BLaER1 (cell line): ENCODE measurements at regions not wholly inside any gene's neighbourhood (a gene's known extent, or its start where the extent isn't known, plus 50 kb on each side); places are given as distances from the start of the nearest gene placed in this dataset.

Source experiments
- H3K27ac ChIP-seq: shearing (Covaris generic); formaldehyde crosslinking; 2 replicates; pipeline ENCODE4 v1.8.1; 2022
- H3K27me3 ChIP-seq: shearing (Covaris generic); formaldehyde crosslinking; 2 replicates; pipeline ENCODE4 v1.8.1; 2022
- H3K36me3 ChIP-seq: shearing (Covaris generic); formaldehyde crosslinking; 2 replicates; pipeline ENCODE4 v1.8.1; 2022
- H3K4me1 ChIP-seq: shearing (Covaris generic); formaldehyde crosslinking; 2 replicates; pipeline ENCODE4 v1.8.1; 2022
- H3K4me2 ChIP-seq: shearing (Covaris generic); formaldehyde crosslinking; 2 replicates; pipeline ENCODE4 v1.8.1; 2022
- H3K4me3 ChIP-seq: shearing (Covaris generic); formaldehyde crosslinking; 2 replicates; pipeline ENCODE4 v1.8.1; 2022
- H3K9ac ChIP-seq: shearing (Covaris generic); formaldehyde crosslinking; 2 replicates; pipeline ENCODE4 v1.8.1; 2022
- H3K9me3 ChIP-seq: shearing (Covaris generic); formaldehyde crosslinking; 2 replicates; pipeline ENCODE4 v1.8.1; 2022
- H4K20me1 ChIP-seq: shearing (Covaris generic); formaldehyde crosslinking; 2 replicates; pipeline ENCODE4 v1.8.1; 2022
- Cebpa-rat ChIP-seq: shearing (Covaris generic); IDR thresholded peaks from 2 replicates; pipeline ENCODE4 v1.8.1; 2022

- Histone ChIP-seq H3K4me1 (no peaks in the 10 kb centered on the region), H3K4me3 (no peak overlapping the region), H3K9ac (no peak overlapping the region), H3K4me2 (no peak overlapping the region), H4K20me1 (no peaks in the 10 kb centered on the region), H3K9me3 (no peaks in the 10 kb centered on the region), H3K36me3 (no peaks in the 10 kb centered on the region), H3K27ac (no peak overlapping the region), H3K27me3 (no peaks in the 10 kb centered on the region)
- TF ChIP-seq Cebpa-rat: no peak
These were observed 944.5 kb upstream of the CTNND2 start for GRCh38 chr5:12848709-12849108.

DNA sequence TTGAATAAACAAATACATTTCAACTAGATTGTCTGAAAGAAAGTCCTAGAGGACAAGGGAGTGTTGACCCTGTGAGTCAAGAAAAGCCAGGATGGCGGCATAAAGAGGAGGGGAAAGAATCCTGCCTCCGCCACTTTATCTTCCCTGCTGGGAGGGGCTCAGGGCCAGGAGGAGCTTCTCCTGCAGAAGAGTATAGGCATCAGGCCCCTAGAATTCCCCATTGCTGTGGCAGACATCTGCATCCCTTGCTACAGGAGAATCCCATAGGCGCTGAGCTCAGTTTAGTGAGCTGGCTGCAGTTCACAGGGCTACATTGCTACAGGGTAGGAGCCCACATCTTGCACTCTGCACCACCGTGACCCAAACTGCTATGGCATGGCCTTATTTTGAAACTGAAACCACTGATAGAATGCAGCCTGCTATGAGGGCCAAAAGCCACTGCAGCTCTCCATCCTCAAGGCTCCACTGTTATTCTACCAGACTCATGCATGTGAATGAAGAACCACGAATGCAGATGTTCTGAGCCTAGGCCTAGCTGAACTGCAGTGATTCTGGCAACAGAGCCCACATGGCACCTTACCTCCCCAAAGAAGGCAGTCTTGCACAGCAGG is 941.4 kb upstream of the CTNND2 start:
- H3K4me1 ChIP-seq: no peaks in the 10 kb centered on the region
- H3K4me2 ChIP-seq: no peak overlapping the region
- no peak overlapping the region for H3K4me3 ChIP-seq
- no peaks in the 10 kb centered on the region for H3K36me3 ChIP-seq
- TF ChIP-seq Cebpa-rat: no peak
- H3K9me3 ChIP-seq: no peaks in the 10 kb centered on the region
- H3K27me3 ChIP-seq: no peaks in the 10 kb centered on the region
- H4K20me1 ChIP-seq: no peaks in the 10 kb centered on the region
- no peak overlapping the region for H3K27ac ChIP-seq
- no peak overlapping the region for H3K9ac ChIP-seq

- Histone ChIP-seq H3K4me2 (no peak overlapping the region), H3K27me3 (no peaks in the 10 kb centered on the region), H3K36me3 (no peaks in the 10 kb centered on the region), H3K4me1 (no peaks in the 10 kb centered on the region), H3K9ac (no peak overlapping the region), H3K9me3 (no peaks in the 10 kb centered on the region), H3K27ac (no peak overlapping the region), H3K4me3 (no peak overlapping the region), H4K20me1 (no peaks in the 10 kb centered on the region)
- no peak for TF ChIP-seq Cebpa-rat
These were observed 936.7 kb upstream of the CTNND2 start for GRCh38 chr5:12840972-12841371.

GRCh38 chr5:12837592-12837991 is 933.3 kb upstream of the CTNND2 start:
- no peaks in the 10 kb centered on the region for H3K4me1 ChIP-seq
- H3K4me2 ChIP-seq: no peak overlapping the region
- H3K36me3 ChIP-seq: no peaks in the 10 kb centered on the region
- no peak overlapping the region for H3K4me3 ChIP-seq
- no peaks in the 10 kb centered on the region for H3K9me3 ChIP-seq
- no peaks in the 10 kb centered on the region for H3K27me3 ChIP-seq
- H3K27ac ChIP-seq: no peak overlapping the region
- no peaks in the 10 kb centered on the region for H4K20me1 ChIP-seq
- no peak overlapping the region for H3K9ac ChIP-seq
- no peak for TF ChIP-seq Cebpa-rat

GRCh38 chr5:12825163-12825562 is 920.9 kb upstream of the CTNND2 start:
- Histone ChIP-seq H3K4me3 (no peak overlapping the region), H3K9me3 (peaks cover 14% of the 10 kb centered on the region), H4K20me1 (no peaks in the 10 kb centered on the region), H3K9ac (no peak overlapping the region), H3K27ac (no peak overlapping the region), H3K4me2 (no peak overlapping the region), H3K4me1 (no peaks in the 10 kb centered on the region), H3K27me3 (no peaks in the 10 kb centered on the region), H3K36me3 (no peaks in the 10 kb centered on the region)
- TF ChIP-seq Cebpa-rat: no peak

DNA sequence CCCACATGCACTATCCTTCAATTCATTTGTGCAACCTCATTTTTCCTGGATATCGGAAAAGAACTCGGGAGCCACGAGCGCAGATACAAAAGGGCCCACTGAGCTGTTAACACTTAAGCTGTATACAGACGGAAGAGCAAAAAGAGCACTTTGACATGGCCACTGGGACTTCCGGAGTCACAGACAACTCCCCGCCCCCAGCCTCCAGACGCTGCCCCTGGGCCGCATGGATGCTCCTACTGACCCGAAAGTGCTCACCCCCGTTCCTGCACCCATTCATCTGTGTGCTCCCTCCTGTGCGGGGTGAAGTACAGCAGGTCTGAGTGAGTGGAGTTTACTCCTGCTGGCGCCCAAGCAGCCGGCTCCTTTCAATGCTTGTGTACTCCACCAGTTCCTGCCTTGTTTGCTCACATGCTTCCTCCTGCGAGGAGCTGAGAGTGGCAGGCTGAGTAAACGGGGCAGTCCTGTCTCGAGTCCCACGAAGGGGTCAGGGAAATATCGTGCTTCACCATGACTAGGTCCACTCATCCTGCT is 901.0 kb upstream of the CTNND2 start:
- H3K9ac ChIP-seq: no peak overlapping the region
- no peak for TF ChIP-seq Cebpa-rat
- no peaks in the 10 kb centered on the region for H4K20me1 ChIP-seq
- no peak overlapping the region for H3K27ac ChIP-seq
- no peak overlapping the region for H3K4me2 ChIP-seq
- H3K4me1 ChIP-seq: no peaks in the 10 kb centered on the region
- no peaks in the 10 kb centered on the region for H3K36me3 ChIP-seq
- no peak overlapping the region for H3K4me3 ChIP-seq
- no peaks in the 10 kb centered on the region for H3K27me3 ChIP-seq
- H3K9me3 ChIP-seq: no peaks in the 10 kb centered on the region

- Histone ChIP-seq H3K4me2 (no peak overlapping the region), H4K20me1 (no peaks in the 10 kb centered on the region), H3K9ac (no peak overlapping the region), H3K4me3 (no peak overlapping the region), H3K4me1 (no peaks in the 10 kb centered on the region), H3K27ac (no peak overlapping the region), H3K9me3 (peaks cover 24% of the 10 kb centered on the region), H3K27me3 (no peaks in the 10 kb centered on the region), H3K36me3 (no peaks in the 10 kb centered on the region)
- no peak for TF ChIP-seq Cebpa-rat
These were observed 894.9 kb upstream of the CTNND2 start for GRCh38 chr5:12799165-12799564.

DNA sequence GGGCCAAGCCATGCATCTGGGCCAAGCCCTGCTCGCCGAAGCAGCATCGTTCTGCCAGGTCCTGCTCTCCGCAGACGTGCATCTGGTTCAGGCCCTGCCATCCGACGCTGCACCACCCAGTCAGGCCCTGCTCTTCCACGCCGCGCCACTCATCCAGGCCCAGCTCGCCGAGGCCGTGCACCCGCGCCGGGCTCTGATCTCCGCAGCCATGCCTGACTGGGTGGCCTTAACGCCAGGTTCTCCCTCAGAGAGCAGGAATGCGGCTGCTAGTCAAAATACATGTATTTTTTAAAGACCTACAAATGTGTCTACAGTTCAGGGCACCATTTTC is 891.1 kb upstream of the CTNND2 start:
- H3K4me3 ChIP-seq: no peak overlapping the region
- H3K4me1 ChIP-seq: no peaks in the 10 kb centered on the region
- no peak overlapping the region for H3K4me2 ChIP-seq
- H3K9ac ChIP-seq: no peak overlapping the region
- H3K9me3 ChIP-seq: peaks cover 26% of the 10 kb centered on the region
- no peaks in the 10 kb centered on the region for H3K27me3 ChIP-seq
- no peaks in the 10 kb centered on the region for H3K36me3 ChIP-seq
- no peaks in the 10 kb centered on the region for H4K20me1 ChIP-seq
- no peak overlapping the region for H3K27ac ChIP-seq
- no peak for TF ChIP-seq Cebpa-rat

DNA sequence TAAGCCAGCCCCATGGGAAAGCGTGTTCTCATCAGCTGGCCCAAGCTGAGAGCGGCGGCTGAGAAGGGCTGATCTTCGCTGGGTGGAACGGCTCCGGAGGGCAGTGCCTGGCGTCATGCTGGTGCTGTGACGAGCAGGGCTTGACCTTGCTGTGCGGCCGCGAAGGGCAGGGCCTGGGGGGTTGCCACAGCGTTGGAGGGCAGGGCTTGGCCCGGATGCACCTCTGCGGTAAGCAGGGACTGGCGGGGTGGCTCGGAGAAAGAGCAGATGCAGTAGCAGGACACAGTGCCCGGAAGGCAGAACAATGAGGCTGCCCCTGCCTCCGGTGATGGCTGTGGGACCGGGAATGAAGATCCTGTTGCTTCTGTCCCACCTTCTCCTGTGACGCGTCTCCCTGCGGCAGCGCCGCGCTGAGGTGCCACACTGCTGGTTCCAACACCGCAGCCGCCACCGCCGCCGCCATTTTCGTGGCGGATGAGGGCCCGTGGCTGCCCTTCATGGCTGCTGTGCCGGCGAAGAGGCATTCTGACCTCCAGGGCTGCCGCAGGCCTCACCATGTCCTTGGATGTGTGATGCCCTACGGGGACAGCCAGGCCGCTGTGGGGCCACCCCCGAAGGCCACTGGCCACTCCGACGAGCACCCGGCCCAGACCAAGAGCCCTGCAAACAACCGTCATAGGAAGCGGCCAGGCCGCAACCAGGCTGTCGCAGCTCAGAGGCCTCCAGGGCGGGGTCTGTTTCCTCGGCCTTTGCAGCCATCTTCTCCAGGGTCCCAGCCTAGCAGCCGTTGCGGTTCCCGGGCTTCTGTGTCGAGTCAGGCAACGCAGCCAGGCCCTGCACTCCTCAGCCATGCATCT is 890.5 kb upstream of the CTNND2 start:
- no peak for TF ChIP-seq Cebpa-rat
- Histone ChIP-seq H3K4me3 (no peak overlapping the region), H3K9me3 (peaks cover 26% of the 10 kb centered on the region), H3K4me1 (no peaks in the 10 kb centered on the region), H3K9ac (no peak overlapping the region), H3K27ac (no peak overlapping the region), H3K36me3 (no peaks in the 10 kb centered on the region), H3K27me3 (no peaks in the 10 kb centered on the region), H4K20me1 (no peaks in the 10 kb centered on the region), H3K4me2 (no peak overlapping the region)

DNA sequence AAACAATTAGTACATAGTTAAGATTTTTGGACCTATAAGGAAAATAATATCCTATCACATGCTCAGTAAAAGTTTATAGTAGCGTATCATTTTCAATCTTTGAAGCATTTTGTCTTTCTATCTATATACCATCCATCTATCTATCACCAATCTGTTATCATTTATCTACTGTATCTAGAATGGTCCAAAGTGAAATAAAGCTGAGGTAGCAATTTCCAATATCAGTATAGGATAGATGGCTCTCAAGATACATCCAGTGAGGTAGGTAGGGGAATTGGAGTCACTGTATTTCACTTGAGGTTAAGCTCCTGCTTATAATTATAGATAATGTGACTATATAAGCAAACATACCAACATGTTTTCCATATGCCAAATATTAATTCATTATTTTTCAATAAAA is 889.1 kb upstream of the CTNND2 start:
- Histone ChIP-seq H3K4me2 (no peak overlapping the region), H3K9ac (no peak overlapping the region), H3K4me3 (no peak overlapping the region), H3K4me1 (no peaks in the 10 kb centered on the region), H3K36me3 (no peaks in the 10 kb centered on the region), H3K27ac (no peak overlapping the region), H3K27me3 (no peaks in the 10 kb centered on the region), H3K9me3 (peaks cover 26% of the 10 kb centered on the region), H4K20me1 (no peaks in the 10 kb centered on the region)
- no peak for TF ChIP-seq Cebpa-rat
